ENCODE measurements at regions not wholly inside any gene's neighbourhood (a gene's known extent, or its start where the extent isn't known, plus 50 kb on each side); places are given as distances from the start of the nearest gene placed in this dataset.

GRCh38 chr6:130575971-130576370 is 210.2 kb downstream of the TMEM200A start:
- Histone ChIP-seq H3K27ac (no peak overlapping the region), H3K36me3 (replicated peaks in 1 of 2) (no peaks in the 10 kb centered on the region), H3K4me3 (no peak overlapping the region), H3K27me3 (no peaks in the 10 kb centered on the region), H3K4me1 (replicated peaks in 1 of 2) (no peaks in the 10 kb centered on the region), H3K9me3 (replicated peaks in 1 of 3) (no peaks in the 10 kb centered on the region)
- TF ChIP-seq CTCF (IDR thresholded peaks at IDR 0.05) = no peak
- TF ChIP-seq POLR2A (IDR thresholded peaks at IDR 0.05) = no peak
- DNase-seq = no peak
- intact Hi-C loops (cut with DNase I) = no loop called here
- WGBS, 4 donors = 72 to 88% (median 81%) methylated on average over 2 of the region's 2 CpGs

GRCh38 chr6:130577178-130577919 is 211.5 kb downstream of the TMEM200A start:
- intact Hi-C loops (cut with DNase I) = no loop called here
- Histone ChIP-seq H3K36me3 (replicated peaks in 1 of 2) (no peaks in the 10 kb centered on the region), H3K27me3 (no peaks in the 10 kb centered on the region), H3K9me3 (replicated peaks in 1 of 3) (no peaks in the 10 kb centered on the region), H3K27ac (no peak overlapping the region), H3K4me1 (replicated peaks in 1 of 2) (no peaks in the 10 kb centered on the region), H3K4me3 (no peak overlapping the region)
- WGBS, 4 donors = 75 to 85% (median 77%) methylated on average over 7 to 8 of the region's 8 CpGs
- TF ChIP-seq CTCF (IDR thresholded peaks at IDR 0.05) (no peak), POLR2A (IDR thresholded peaks at IDR 0.05) (no peak)
- no peak for DNase-seq

DNA sequence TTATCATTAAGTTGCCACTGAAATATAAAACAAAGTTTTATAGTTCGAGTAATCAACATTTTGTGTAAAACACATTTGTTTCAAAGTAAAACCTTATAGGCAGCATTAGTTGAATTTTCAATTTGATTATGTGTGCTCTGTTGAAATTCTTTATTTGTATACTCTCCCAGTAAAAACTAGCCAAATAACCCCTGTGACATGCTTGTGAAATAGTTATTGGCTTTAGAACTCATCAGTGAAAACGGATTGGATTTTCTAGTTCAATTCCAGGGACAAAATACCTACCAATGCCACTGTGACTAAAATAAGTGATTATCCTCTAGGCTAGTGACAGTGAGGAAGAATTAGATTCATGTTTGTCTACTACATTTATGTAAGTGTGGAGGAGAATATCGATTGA is 212.9 kb downstream of the TMEM200A start:
- H3K36me3 ChIP-seq (replicated peaks in 1 of 2) = no peaks in the 10 kb centered on the region
- DNase-seq = no peak
- no peaks in the 10 kb centered on the region for H3K9me3 ChIP-seq (replicated peaks in 1 of 3)
- intact Hi-C loops (cut with DNase I) = no loop called here
- 72 to 85% (median 80%) methylated on average over 3 of the region's 3 CpGs for WGBS, 4 donors
- TF ChIP-seq CTCF (IDR thresholded peaks at IDR 0.05) = no peak
- H3K4me3 ChIP-seq = no peak overlapping the region
- H3K4me1 ChIP-seq (replicated peaks in 1 of 2) = no peaks in the 10 kb centered on the region
- no peak overlapping the region for H3K27ac ChIP-seq
- no peaks in the 10 kb centered on the region for H3K27me3 ChIP-seq

DNA sequence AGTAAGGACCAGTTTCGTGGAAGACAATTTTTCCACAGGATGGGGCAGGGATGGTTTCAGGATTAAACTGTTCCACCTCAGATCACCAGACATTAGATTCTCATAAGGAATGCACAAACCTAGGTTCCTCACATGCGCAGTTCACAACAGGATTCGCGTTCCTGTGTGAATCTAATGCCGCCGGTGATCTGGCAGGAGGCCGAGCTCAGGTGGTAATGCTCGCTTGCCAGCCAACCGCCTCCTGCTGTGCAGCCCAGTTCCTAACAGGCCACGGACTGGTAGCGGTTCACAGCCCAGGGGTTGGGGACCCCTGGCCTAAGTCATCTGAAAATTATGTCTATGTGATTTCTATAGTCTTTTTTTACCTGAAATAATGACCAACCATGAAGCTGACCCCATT is 217.5 kb downstream of the TMEM200A start:
- DNase-seq = no peak
- Histone ChIP-seq H3K27me3 (no peaks in the 10 kb centered on the region), H3K9me3 (replicated peaks in 1 of 3) (no peaks in the 10 kb centered on the region), H3K4me1 (replicated peaks in 1 of 2) (no peaks in the 10 kb centered on the region), H3K36me3 (replicated peaks in 1 of 2) (no peaks in the 10 kb centered on the region), H3K27ac (no peak overlapping the region), H3K4me3 (no peak overlapping the region)
- TF ChIP-seq POLR2A (IDR thresholded peaks at IDR 0.05) (no peak), CTCF (IDR thresholded peaks at IDR 0.05) (no peak)
- intact Hi-C loops (cut with DNase I) = no loop called here
- 89 to 92% (median 90%) methylated on average over 10 to 11 of the region's 11 CpGs for WGBS, 4 donors
